ENCODE measurements at regions not wholly inside any gene's neighbourhood (a gene's known extent, or its start where the extent isn't known, plus 50 kb on each side); places are given as distances from the start of the nearest gene placed in this dataset.

DNA sequence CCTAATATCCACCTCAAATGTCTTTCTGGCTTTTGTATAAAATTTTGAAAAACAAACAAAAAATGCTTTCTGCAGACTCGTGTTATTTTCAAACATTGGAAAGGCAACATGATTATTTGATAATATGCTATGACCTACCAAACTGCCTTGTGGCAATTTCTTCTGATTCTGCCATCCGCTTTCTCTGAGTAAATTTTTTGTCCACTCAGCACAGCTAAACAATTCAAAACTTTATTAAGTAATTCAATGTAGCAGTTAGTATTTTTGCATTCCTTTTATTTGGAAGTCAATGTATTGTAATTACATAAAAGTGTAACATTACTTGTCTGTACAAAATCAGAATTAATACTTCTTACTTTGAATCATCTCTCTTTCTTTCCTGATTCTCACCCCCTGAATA lies 1206.6 kb upstream of the EYS start:
- TF ChIP-seq, protein P1, sequence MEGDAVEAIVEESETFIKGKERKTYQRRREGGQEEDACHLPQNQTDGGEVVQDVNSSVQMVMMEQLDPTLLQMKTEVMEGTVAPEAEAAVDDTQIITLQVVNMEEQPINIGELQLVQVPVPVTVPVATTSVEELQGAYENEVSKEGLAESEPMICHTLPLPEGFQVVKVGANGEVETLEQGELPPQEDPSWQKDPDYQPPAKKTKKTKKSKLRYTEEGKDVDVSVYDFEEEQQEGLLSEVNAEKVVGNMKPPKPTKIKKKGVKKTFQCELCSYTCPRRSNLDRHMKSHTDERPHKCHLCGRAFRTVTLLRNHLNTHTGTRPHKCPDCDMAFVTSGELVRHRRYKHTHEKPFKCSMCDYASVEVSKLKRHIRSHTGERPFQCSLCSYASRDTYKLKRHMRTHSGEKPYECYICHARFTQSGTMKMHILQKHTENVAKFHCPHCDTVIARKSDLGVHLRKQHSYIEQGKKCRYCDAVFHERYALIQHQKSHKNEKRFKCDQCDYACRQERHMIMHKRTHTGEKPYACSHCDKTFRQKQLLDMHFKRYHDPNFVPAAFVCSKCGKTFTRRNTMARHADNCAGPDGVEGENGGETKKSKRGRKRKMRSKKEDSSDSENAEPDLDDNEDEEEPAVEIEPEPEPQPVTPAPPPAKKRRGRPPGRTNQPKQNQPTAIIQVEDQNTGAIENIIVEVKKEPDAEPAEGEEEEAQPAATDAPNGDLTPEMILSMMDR (IDR thresholded peaks at IDR 0.05): no peak
- TF ChIP-seq POLR2AphosphoS5 (IDR thresholded peaks at IDR 0.05; ENCODE audit: insufficient read depth in 1 of 2, low read depth in 1 of 2): no peak

Measured in vagina (tissue), 2 donors.